GM21381 (cell line): ENCODE measurements at regions not wholly inside any gene's neighbourhood (a gene's known extent, or its start where the extent isn't known, plus 50 kb on each side); places are given as distances from the start of the nearest gene placed in this dataset.

ENCODE experiments used
- ATAC-seq: cut with Tn5 transposase; IDR thresholded peaks from one replicate; pipeline ENCODE4 v1.9.1; 2021; ENCODE audit warnings: mild to moderate bottlenecking, moderate library complexity; ENCODE audit not compliant: unreplicated experiment

GRCh38 chr5:58403822-58404433 is 56.0 kb downstream of the PLK2 start:
- ATAC-seq = no peak

DNA sequence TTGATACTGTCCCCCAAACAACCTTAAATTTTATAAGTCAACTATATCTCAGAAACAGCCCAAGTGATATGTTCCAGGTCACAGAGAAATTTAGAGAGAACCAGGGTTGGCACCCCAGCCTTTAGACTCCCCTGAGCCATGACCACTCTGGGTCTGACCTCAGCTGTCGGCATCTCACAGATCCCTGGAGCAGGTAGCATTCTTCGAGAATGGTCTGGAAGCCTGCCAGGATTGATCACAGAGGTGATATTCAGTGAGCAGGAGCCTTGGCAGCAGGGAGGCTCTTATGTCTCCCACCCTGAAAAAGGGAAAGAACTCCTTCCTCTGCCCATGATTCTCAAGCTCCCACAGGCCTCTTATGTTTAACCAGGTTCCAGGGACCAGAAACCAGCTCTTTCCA is 58.2 kb downstream of the PLK2 start:
- ATAC-seq = no peak

- ATAC-seq = no peak
These were observed 59.1 kb downstream of the PLK2 start for GRCh38 chr5:58400737-58401136.

DNA sequence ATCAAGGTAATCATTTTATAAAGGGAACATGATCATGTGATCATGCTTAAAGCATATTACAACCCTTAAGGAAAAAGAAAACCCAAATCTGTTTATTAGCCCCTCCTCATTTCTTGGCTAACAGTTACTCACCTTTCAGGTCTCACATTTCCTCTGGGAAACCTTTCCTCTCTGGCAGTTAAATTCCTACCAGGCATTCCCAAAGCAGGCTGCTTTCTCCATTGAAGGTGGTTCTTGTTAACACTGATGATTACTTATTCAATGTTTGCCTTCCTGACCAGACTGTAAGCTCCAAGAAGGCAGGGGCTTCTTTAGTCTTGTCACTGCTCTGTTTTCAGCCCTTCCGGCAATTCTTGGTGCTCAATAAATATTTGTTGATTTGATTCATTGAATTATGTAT is 59.9 kb downstream of the PLK2 start:
- no peak for ATAC-seq

GRCh38 chr5:58394339-58394738 is 65.5 kb downstream of the PLK2 start:
- no peak for ATAC-seq

DNA sequence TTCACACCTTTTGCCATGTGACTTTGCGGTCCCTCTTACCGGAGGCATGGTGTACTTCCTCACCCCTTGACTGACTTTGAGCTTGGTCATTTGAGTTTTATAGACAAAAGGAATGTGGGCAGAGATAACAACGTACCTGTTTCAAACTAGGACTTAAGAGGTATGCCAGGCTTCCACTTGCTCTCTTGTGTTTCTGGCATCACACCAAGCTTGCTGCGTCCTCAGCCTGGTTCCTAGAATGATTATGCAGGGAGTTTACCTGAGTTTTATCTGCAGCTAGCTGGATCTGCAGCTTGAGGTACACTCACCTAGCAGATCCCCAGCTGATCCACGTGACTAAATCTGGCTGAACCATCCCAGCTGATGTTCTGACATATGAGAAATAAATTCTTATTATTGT is 66.2 kb downstream of the PLK2 start:
- no peak for ATAC-seq

GRCh38 chr5:58392496-58392895 is 67.4 kb downstream of the PLK2 start:
- ATAC-seq = no peak

DNA sequence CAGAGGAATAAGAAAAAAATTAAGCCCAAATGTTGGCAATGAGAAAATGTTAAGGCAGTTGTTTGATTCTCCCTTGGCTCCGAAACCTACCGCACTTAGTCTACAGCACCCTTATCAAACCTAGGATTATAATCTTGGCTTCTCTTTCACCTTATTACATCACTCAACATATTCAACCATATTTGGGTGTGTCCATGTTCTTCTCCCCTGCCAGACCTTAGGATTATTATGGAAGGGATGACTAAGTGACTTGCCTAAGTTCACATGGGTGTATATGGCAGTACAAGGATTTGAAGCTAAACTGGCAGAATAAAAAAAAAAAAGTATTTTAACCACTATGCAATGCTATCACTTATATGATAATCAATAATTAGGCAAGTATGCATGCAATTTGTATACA is 76.4 kb downstream of the PLK2 start:
- ATAC-seq = no peak

- no peak for ATAC-seq
These were observed 77.8 kb downstream of the PLK2 start for GRCh38 chr5:58382131-58382534.

DNA sequence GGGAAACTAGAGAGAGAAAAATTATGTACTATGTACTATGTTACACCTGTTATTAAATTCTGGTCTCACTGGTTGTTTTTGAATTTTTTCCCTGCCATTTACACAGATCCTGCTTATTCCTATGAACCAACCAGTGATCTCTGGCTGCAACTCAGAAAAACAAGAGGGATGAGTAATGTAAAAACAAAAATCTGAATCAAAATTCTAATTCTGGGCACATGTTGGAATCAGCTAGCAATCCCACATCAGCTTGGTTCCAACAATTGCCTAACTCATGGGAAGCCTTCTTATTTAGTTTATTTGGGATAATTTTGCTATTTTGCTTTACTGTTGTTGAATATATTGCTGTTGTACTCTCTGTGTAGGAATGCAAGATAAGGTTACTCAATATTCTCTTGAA is 78.3 kb downstream of the PLK2 start:
- no peak for ATAC-seq

GRCh38 chr5:58380655-58381054 is 79.2 kb downstream of the PLK2 start:
- ATAC-seq = no peak

DNA sequence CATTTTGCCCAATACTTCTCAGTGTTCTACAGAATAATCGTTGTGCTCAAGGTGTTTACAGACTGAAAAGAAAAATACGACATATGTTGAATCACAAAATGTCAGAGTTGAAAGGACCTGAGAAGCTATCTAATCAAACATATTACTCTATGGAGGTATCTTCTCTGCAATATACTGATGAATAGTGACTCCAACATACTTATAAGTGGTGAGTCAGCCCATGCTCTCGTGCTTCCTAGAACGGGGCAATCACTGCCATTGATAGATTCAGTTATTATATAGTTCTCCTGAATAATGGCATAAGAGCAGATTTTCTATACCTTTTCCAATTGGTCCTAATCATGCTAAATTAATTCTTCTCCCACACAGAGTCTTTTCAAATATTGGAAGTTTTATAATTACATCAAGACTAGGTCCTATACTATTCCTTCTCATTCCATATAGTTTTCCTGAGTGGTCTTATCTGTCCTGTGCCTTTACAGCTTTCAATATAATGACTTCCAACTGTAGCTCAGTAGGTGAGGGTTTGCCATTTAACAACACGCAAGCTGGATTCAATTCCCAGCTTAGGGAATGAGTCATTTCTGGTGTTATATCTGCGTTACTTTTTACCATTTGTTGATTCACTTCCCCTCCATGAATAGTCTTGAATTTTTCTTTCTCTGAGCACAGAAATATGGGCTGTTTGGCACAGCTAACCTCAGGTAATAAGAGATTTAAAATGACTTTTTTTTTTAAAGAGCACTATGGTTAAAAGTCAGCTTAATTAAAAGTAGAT is 81.1 kb downstream of the PLK2 start:
- ATAC-seq = no peak

GRCh38 chr5:58370606-58371005 is 89.3 kb downstream of the PLK2 start:
- no peak for ATAC-seq

DNA sequence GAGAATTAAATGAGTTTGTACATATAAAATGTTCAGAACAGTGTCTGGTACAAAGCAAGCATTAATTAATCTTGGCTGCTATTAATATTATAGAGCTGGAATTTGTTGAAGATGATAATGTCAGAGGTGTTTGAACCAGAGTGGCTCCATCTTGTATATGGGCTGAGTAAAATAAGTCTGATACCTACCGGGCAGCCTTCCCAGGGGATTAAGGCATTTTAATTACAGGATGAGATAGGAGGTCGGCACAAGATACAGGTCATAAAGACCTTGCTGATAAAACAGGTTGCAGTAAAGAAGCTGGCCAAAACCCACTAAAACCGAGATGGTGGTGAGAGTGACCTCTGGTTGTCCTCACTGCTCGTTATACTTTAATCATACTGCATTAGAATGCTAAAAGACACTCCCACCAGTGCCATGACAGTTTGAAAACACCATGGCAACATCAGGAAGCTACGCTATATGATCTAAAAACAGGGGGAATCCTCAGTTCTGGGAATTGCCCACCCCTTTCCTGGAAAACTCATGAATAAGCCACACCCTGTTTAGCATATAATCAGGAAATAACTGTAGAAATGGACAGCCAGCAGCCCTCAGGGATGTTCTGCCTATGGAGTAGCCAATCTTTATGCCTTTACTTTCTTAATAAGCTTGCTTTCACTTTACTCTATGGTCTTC is 90.2 kb downstream of the PLK2 start:
- ATAC-seq = no peak

DNA sequence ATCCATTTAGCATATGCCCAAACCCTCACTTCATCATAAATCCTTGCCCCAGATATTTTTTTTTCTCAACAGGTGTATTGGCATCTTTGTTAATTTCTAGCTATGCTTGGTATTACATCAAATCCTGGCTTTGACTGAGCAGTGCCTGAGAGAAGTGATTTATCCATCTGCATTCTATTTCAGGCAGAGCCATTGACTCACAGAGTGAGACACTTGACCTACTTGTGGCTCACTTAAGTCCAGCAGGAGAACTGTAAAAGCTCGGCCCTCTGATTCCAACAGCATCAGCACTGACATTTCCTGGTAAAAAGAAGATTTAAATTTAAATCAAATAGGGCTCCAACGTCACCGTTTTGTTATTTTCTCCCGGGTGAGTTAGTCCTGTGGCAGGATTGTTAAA is 93.4 kb downstream of the PLK2 start:
- ATAC-seq = no peak

- ATAC-seq = no peak
These were observed 94.1 kb downstream of the PLK2 start for GRCh38 chr5:58365791-58366190.

DNA sequence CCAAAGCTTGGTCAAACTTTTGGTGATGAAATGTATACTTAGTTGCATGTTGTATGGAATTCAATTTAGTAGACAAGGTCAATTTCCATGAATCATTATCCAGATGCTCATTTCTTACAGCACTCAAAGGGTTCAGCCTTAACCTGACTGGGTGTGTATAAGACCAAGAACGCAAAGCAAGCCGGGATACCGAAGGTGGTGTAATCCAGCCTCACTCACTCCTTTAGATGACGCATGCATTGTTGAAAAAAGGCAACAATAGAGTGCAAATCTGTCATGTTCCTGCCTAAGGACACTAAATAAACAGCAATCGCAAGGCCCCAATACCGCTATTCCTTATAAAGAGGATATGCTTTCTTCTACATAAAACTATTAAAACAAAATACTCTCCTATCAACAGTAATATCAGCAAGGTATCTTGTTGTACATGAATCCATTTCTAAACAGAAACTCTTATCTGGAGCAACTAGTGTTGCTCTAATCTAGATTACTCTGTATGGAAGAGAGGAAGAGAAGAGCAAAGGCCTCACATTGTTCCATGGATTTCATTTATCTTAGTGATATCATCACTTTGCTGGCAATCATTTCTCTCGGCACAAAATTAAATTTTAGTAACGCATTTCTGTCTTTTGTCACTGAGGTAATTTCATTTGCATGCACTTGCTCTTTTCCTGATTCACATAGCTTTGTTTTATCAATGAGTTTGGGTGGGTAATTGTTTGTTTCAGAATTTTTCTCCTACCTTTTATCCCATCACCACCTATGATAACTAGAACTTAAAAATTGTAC is 96.2 kb downstream of the PLK2 start:
- no peak for ATAC-seq

- ATAC-seq = no peak
These were observed 97.8 kb downstream of the PLK2 start for GRCh38 chr5:58362135-58362534.

GRCh38 chr5:58360794-58361193 is 99.1 kb downstream of the PLK2 start:
- no peak for ATAC-seq

- ATAC-seq = no peak
These were observed 99.9 kb downstream of the PLK2 start for GRCh38 chr5:58359981-58360380.

DNA sequence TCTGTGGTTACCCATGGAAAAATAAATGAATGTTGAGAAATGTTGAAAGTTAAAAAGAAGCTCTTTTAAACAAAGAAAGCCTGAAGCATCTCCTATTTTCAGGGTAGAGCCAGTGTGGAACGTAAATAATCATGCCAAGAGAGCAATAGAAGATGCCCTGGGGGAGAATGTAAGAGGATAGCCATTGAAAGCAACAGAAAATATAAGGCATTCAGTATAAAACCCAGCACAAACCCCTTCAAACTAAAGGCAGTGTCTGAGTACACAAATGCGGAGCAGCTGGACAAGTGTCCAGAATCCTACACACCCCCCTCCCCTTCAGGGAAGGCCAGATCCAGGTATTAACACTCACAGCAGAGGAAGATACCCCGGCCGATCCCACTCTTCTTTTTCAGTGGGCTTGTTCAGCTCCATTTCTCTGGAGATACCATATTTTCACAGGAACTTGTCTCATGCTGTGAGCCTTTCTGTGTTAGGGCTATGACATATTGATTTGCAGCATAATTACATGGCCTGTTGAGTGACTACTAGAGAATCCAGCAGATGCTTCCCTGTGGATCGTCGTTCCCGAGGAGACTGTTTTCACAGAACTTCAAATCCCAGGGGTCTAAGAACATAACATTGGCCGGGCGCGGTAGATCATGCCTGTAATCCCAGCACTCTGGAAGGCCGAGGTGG is 101.2 kb downstream of the PLK2 start:
- ATAC-seq = no peak
